Neural cell (in vitro differentiated cells): ENCODE measurements at regions not wholly inside any gene's neighbourhood (a gene's known extent, or its start where the extent isn't known, plus 50 kb on each side); places are given as distances from the start of the nearest gene placed in this dataset.

Experiments
- H2AFZ ChIP-seq: fragments of 200-600, 300-800 bp; sonication (generic), shearing (Covaris generic); 2 replicates; pipeline ENCODE4 v1.6.0; 2014; ENCODE audit warnings: low read depth, mild to moderate bottlenecking, antibody characterized with exemption, low read length, moderate library complexity
- H3F3A ChIP-seq: fragments of 200-600 bp; shearing (Covaris generic); 2 replicates; pipeline ENCODE4 v1.6.1; 2016; ENCODE audit warnings: mild to moderate bottlenecking, moderate library complexity, mixed read lengths, antibody characterized with exemption, low read length; ENCODE audit not compliant: insufficient read depth, poor library complexity, severe bottlenecking
- H3K27ac ChIP-seq: fragments of 200-600, 300-800 bp; sonication (generic), shearing (Covaris generic); 2 replicates; pipeline ENCODE4 v1.5.1; 2014; ENCODE audit warnings: mild to moderate bottlenecking, low read length, moderate library complexity
- H3K27me3 ChIP-seq: fragments of 300-800, 200-600 bp; sonication (generic), shearing (Covaris generic); 2 replicates; pipeline ENCODE4 v1.6.0; 2014; ENCODE audit warnings: mild to moderate bottlenecking, low read depth, low read length, moderate library complexity; ENCODE audit not compliant: insufficient read depth
- H3K36me3 ChIP-seq: fragments of 300-800, 200-600 bp; sonication (generic), shearing (Covaris generic); 2 replicates; pipeline ENCODE4 v1.5.1; 2014; ENCODE audit warnings: mild to moderate bottlenecking, antibody characterized with exemption, low read length, moderate library complexity; ENCODE audit not compliant: insufficient read depth
- H3K4me2 ChIP-seq: fragments of 300-800, 200-600 bp; sonication (generic), shearing (Covaris generic); 2 replicates; pipeline ENCODE4 v1.6.0; 2014; ENCODE audit warnings: mild to moderate bottlenecking, low read length
- H3K4me3 ChIP-seq: fragments of 300-800, 200-600 bp; sonication (generic), shearing (Covaris generic); 2 replicates; pipeline ENCODE4 v1.5.1; 2014; ENCODE audit warnings: mild to moderate bottlenecking, low read length, moderate library complexity
- H3K79me2 ChIP-seq: fragments of 200-600 bp; shearing (Covaris generic); replicated peaks from 2 replicates; pipeline ENCODE4 v1.6.0; 2014; ENCODE audit warnings: mild to moderate bottlenecking, low read length, moderate library complexity; ENCODE audit not compliant: insufficient read depth
- H3K9ac ChIP-seq: fragments of 300-800, 200-600 bp; sonication (generic), shearing (Covaris generic); 2 replicates; pipeline ENCODE4 v1.6.1; 2016; ENCODE audit warnings: mild to moderate bottlenecking, low read length, mixed read lengths
- H3K9me2 ChIP-seq: fragments of 200-600 bp; shearing (Covaris generic); 2 replicates; pipeline ENCODE4 v1.6.1; 2016; ENCODE audit warnings: mild to moderate bottlenecking, low read length, mixed read lengths; ENCODE audit not compliant: insufficient read depth
- H3K9me3 ChIP-seq: fragments of 200-600, 300-800 bp; sonication (generic), shearing (Covaris generic); 2 replicates; pipeline ENCODE4 v1.6.1; 2016; ENCODE audit warnings: mild to moderate bottlenecking, mixed run types, low read length, moderate library complexity, mixed read lengths
- H4K20me1 ChIP-seq: fragments of 200-600 bp; shearing (Covaris generic); 2 replicates; pipeline ENCODE4 v1.6.1; 2016; ENCODE audit warnings: mild to moderate bottlenecking, mixed run types; ENCODE audit not compliant: insufficient read depth
- CTCF ChIP-seq: fragments of 450-650 bp; IDR thresholded peaks from 2 replicates; pipeline ENCODE4 v1.5.1; 2014; ENCODE audit warnings: antibody characterized with exemption, mild to moderate bottlenecking, moderate library complexity; ENCODE audit not compliant: poor library complexity, severe bottlenecking
- EP300 ChIP-seq: fragments of 450-650 bp; conservative IDR thresholded peaks from 2 replicates; pipeline ENCODE4 v1.6.1; 2014; ENCODE audit warnings: antibody characterized with exemption, mild to moderate bottlenecking, moderate library complexity; ENCODE audit not compliant: poor library complexity, severe bottlenecking
- EZH2 ChIP-seq: fragments of 200-600, 300-800 bp; shearing (Covaris generic), sonication (generic); IDR thresholded peaks from 2 replicates; pipeline ENCODE4 v1.6.1; 2014; ENCODE audit warnings: antibody characterized with exemption, low read length, borderline replicate concordance, mild to moderate bottlenecking; ENCODE audit not compliant: insufficient read depth, poor library complexity, severe bottlenecking
- MXI1 ChIP-seq: fragments of 450-650 bp; conservative IDR thresholded peaks from 2 replicates; pipeline ENCODE4 v1.6.1; 2014; ENCODE audit warnings: antibody characterized with exemption, mild to moderate bottlenecking; ENCODE audit not compliant: poor library complexity, severe bottlenecking
- POLR2AphosphoS5 ChIP-seq: IDR thresholded peaks from 2 replicates; pipeline ENCODE4 v1.6.1; 2012
- RAD21 ChIP-seq: fragments of 450-650 bp; conservative IDR thresholded peaks from 2 replicates; pipeline ENCODE4 v1.6.1; 2014; ENCODE audit warnings: antibody characterized with exemption, mild to moderate bottlenecking, moderate library complexity
- REST ChIP-seq: IDR thresholded peaks from 2 replicates; pipeline ENCODE4 v1.6.1; 2012; ENCODE audit warnings: borderline replicate concordance
- SMC3 ChIP-seq: fragments of 450-650 bp; conservative IDR thresholded peaks from 2 replicates; pipeline ENCODE4 v1.6.1; 2014; ENCODE audit warnings: antibody characterized with exemption, mild to moderate bottlenecking, moderate library complexity; ENCODE audit not compliant: poor library complexity
- TAF1 ChIP-seq: IDR thresholded peaks from 2 replicates; pipeline ENCODE4 v1.6.1; 2012; ENCODE audit warnings: low read depth

GRCh38 chrX:40805404-40805803 is 70.1 kb upstream of the MED14 start:
- Histone ChIP-seq H3K9me2 (no peaks in the 10 kb centered on the region), H3K27me3 (no peaks in the 10 kb centered on the region), H3K27ac (no peak overlapping the region), H3K4me2 (no peak overlapping the region), H2AFZ (no peak overlapping the region), H3K9me3 (no peaks in the 10 kb centered on the region), H4K20me1 (no peaks in the 10 kb centered on the region), H3F3A (no peaks in the 10 kb centered on the region), H3K79me2 (no peaks in the 10 kb centered on the region), H3K9ac (no peak overlapping the region), H3K36me3 (no peaks in the 10 kb centered on the region), H3K4me3 (no peak overlapping the region)
- TF ChIP-seq CTCF (no peak), SMC3 (no peak), POLR2AphosphoS5 (no peak), REST (no peak), RAD21 (no peak), MXI1 (no peak), EZH2 (no peak), TAF1 (no peak), EP300 (no peak)

- Histone ChIP-seq H3K36me3 (no peaks in the 10 kb centered on the region), H3K79me2 (no peaks in the 10 kb centered on the region), H2AFZ (no peak overlapping the region), H3K9me3 (no peaks in the 10 kb centered on the region), H3K9me2 (no peaks in the 10 kb centered on the region), H3K27me3 (no peaks in the 10 kb centered on the region), H3K4me3 (no peak overlapping the region), H3K27ac (no peak overlapping the region), H3K9ac (no peak overlapping the region), H4K20me1 (no peaks in the 10 kb centered on the region), H3F3A (no peaks in the 10 kb centered on the region), H3K4me2 (no peak overlapping the region)
- TF ChIP-seq EZH2 (no peak), POLR2AphosphoS5 (no peak), RAD21 (no peak), REST (no peak), MXI1 (no peak), TAF1 (no peak), SMC3 (no peak), EP300 (no peak), CTCF (no peak)
These were observed 71.3 kb upstream of the MED14 start for GRCh38 chrX:40806513-40807220.
